ENCODE measurements at regions not wholly inside any gene's neighbourhood (a gene's known extent, or its start where the extent isn't known, plus 50 kb on each side); places are given as distances from the start of the nearest gene placed in this dataset.

- H2AFZ ChIP-seq (ENCODE audit: control insufficient read depth, low read length) = no peak overlapping the region
- no peak overlapping the region for H3K9ac ChIP-seq (ENCODE audit: control insufficient read depth, extremely low read depth, insufficient read depth, low read length)
- no peak for FAIRE-seq
- no peaks in the 10 kb centered on the region for H3K36me3 ChIP-seq (ENCODE audit: control insufficient read depth in 2 of 2, extremely low read depth in 1 of 2, insufficient read depth in 2 of 2, low read length in 2 of 2)
- H3K9me3 ChIP-seq (ENCODE audit: control insufficient read depth, low read depth, low read length) = no peaks in the 10 kb centered on the region
- no peaks in the 10 kb centered on the region for H3K27me3 ChIP-seq (ENCODE audit: control insufficient read depth, extremely low read depth, insufficient read depth, low read length)
- H3K9me1 ChIP-seq (ENCODE audit: control insufficient read depth, extremely low read depth, insufficient read depth, low read length) = no peaks in the 10 kb centered on the region
- no peak overlapping the region for H3K4me3 ChIP-seq (ENCODE audit: control insufficient read depth in 2 of 3, extremely low read depth in 1 of 3, insufficient read depth in 2 of 3, low read depth in 1 of 3, low read length in 3 of 3)
- no peaks in the 10 kb centered on the region for H3K79me2 ChIP-seq (ENCODE audit: control insufficient read depth, insufficient read depth, low read length)
- H3K4me2 ChIP-seq (ENCODE audit: control insufficient read depth, extremely low read depth, insufficient read depth, low read depth, low read length) = no peak overlapping the region
- TF ChIP-seq EZH2 (IDR thresholded peaks at IDR 0.05; ENCODE audit: low read length) = no peak
- TF ChIP-seq CTCF (optimal IDR thresholded peaks at IDR 0.05 in 1 of 3, IDR thresholded peaks at IDR 0.05 in 1 of 3, conservative IDR thresholded peaks at IDR 0.05 in 1 of 3; ENCODE audit: extremely low read depth in 1 of 3, insufficient read depth in 2 of 3, low read length in 3 of 3) = no peak
- H4K20me1 ChIP-seq (ENCODE audit: control insufficient read depth, extremely low read depth, insufficient read depth, low read length) = no peaks in the 10 kb centered on the region
- H3K27ac ChIP-seq (ENCODE audit: control insufficient read depth, insufficient read depth, low read length) = no peak overlapping the region
- dilution Hi-C loops (cut with MboI; ENCODE audit: extremely low pct_ligation_motif_present, low sequenced_read_pairs) = no loop called here
- DNase-seq (ENCODE audit: low read depth, low spot score) = no peak
- H3K4me1 ChIP-seq (ENCODE audit: control insufficient read depth, extremely low read depth, insufficient read depth, low read length) = no peaks in the 10 kb centered on the region
These were observed 423.1 kb downstream of the ADAM29 start for GRCh38 chr4:175341203-175341755.

GRCh38 chr4:175346376-175346775, 428.2 kb downstream of the ADAM29 start:
- no peaks in the 10 kb centered on the region for H3K9me3 ChIP-seq (ENCODE audit: control insufficient read depth, low read depth, low read length)
- no peaks in the 10 kb centered on the region for H3K9me1 ChIP-seq (ENCODE audit: control insufficient read depth, extremely low read depth, insufficient read depth, low read length)
- H3K9ac ChIP-seq (ENCODE audit: control insufficient read depth, extremely low read depth, insufficient read depth, low read length) = no peak overlapping the region
- H3K4me1 ChIP-seq (ENCODE audit: control insufficient read depth, extremely low read depth, insufficient read depth, low read length) = no peaks in the 10 kb centered on the region
- H3K27ac ChIP-seq (ENCODE audit: control insufficient read depth, insufficient read depth, low read length) = no peak overlapping the region
- no peaks in the 10 kb centered on the region for H4K20me1 ChIP-seq (ENCODE audit: control insufficient read depth, extremely low read depth, insufficient read depth, low read length)
- TF ChIP-seq EZH2 (IDR thresholded peaks at IDR 0.05; ENCODE audit: low read length) = no peak
- H3K27me3 ChIP-seq (ENCODE audit: control insufficient read depth, extremely low read depth, insufficient read depth, low read length) = no peaks in the 10 kb centered on the region
- no peaks in the 10 kb centered on the region for H3K36me3 ChIP-seq (ENCODE audit: control insufficient read depth in 2 of 2, extremely low read depth in 1 of 2, insufficient read depth in 2 of 2, low read length in 2 of 2)
- no peak overlapping the region for H2AFZ ChIP-seq (ENCODE audit: control insufficient read depth, low read length)
- no peak overlapping the region for H3K4me2 ChIP-seq (ENCODE audit: control insufficient read depth, extremely low read depth, insufficient read depth, low read depth, low read length)
- H3K79me2 ChIP-seq (ENCODE audit: control insufficient read depth, insufficient read depth, low read length) = no peaks in the 10 kb centered on the region
- dilution Hi-C loops (cut with MboI; ENCODE audit: extremely low pct_ligation_motif_present, low sequenced_read_pairs) = no loop called here
- no peak for FAIRE-seq
- H3K4me3 ChIP-seq (ENCODE audit: control insufficient read depth in 2 of 3, extremely low read depth in 1 of 3, insufficient read depth in 2 of 3, low read depth in 1 of 3, low read length in 3 of 3) = no peak overlapping the region
- DNase-seq (ENCODE audit: low read depth, low spot score) = no peak

- Histone ChIP-seq H3K4me1 (ENCODE audit: control insufficient read depth, extremely low read depth, insufficient read depth, low read length) (no peaks in the 10 kb centered on the region), H2AFZ (ENCODE audit: control insufficient read depth, low read length) (no peak overlapping the region), H4K20me1 (ENCODE audit: control insufficient read depth, extremely low read depth, insufficient read depth, low read length) (no peaks in the 10 kb centered on the region), H3K4me2 (ENCODE audit: control insufficient read depth, extremely low read depth, insufficient read depth, low read depth, low read length) (no peak overlapping the region), H3K9ac (ENCODE audit: control insufficient read depth, extremely low read depth, insufficient read depth, low read length) (no peak overlapping the region), H3K4me3 (ENCODE audit: control insufficient read depth in 2 of 3, extremely low read depth in 1 of 3, insufficient read depth in 2 of 3, low read depth in 1 of 3, low read length in 3 of 3) (no peak overlapping the region), H3K27me3 (ENCODE audit: control insufficient read depth, extremely low read depth, insufficient read depth, low read length) (no peaks in the 10 kb centered on the region), H3K27ac (ENCODE audit: control insufficient read depth, insufficient read depth, low read length) (no peak overlapping the region), H3K9me3 (ENCODE audit: control insufficient read depth, low read depth, low read length) (no peaks in the 10 kb centered on the region), H3K79me2 (ENCODE audit: control insufficient read depth, insufficient read depth, low read length) (no peaks in the 10 kb centered on the region), H3K36me3 (ENCODE audit: control insufficient read depth in 2 of 2, extremely low read depth in 1 of 2, insufficient read depth in 2 of 2, low read length in 2 of 2) (no peaks in the 10 kb centered on the region), H3K9me1 (ENCODE audit: control insufficient read depth, extremely low read depth, insufficient read depth, low read length) (no peaks in the 10 kb centered on the region)
- dilution Hi-C loops (cut with MboI; ENCODE audit: extremely low pct_ligation_motif_present, low sequenced_read_pairs) = no loop called here
- DNase-seq (ENCODE audit: low read depth, low spot score) = no peak
- FAIRE-seq = no peak
- TF ChIP-seq EZH2 (IDR thresholded peaks at IDR 0.05; ENCODE audit: low read length) = no peak
- no peak for TF ChIP-seq CTCF (optimal IDR thresholded peaks at IDR 0.05 in 1 of 3, IDR thresholded peaks at IDR 0.05 in 1 of 3, conservative IDR thresholded peaks at IDR 0.05 in 1 of 3; ENCODE audit: extremely low read depth in 1 of 3, insufficient read depth in 2 of 3, low read length in 3 of 3)
These were observed 432.1 kb downstream of the ADAM29 start for GRCh38 chr4:175350246-175350645.

Measured in keratinocyte (primary cell).